Activated B cell treated with CpG ODN at 0.5 μM for 24 hours (primary cell): ENCODE measurements at regions not wholly inside any gene's neighbourhood (a gene's known extent, or its start where the extent isn't known, plus 50 kb on each side); places are given as distances from the start of the nearest gene placed in this dataset.

Experiments used
- ATAC-seq: fragments of 200-7000 bp; cut with Tn5 transposase; one replicate; pipeline ENCODE4 v1.10.0; 2021; ENCODE audit warnings: low read depth, mild to moderate bottlenecking, moderate library complexity
- CTCF ChIA-PET: fragments of 350-600 bp; sonication (Branson Sonifier 250); formaldehyde crosslinking; loops from one replicate; lab custom pipeline; 2021; ENCODE audit warnings: antibody characterized with exemption; lab: Charles Lee
- POLR2A ChIA-PET: fragments of 350-600 bp; sonication (Branson Sonifier 250); formaldehyde crosslinking; loops from one replicate; lab custom pipeline; 2021; ENCODE audit warnings: antibody characterized with exemption; lab: Charles Lee
- DNase-seq: peaks from one replicate; pipeline ENCODE4 v3.0.0; 2022
- H3K27ac Mint-ChIP-seq: one replicate; pipeline ENCODE4 v1.8.0; 2020; ENCODE audit warnings: mixed read lengths
- H3K27me3 Mint-ChIP-seq: one replicate; pipeline ENCODE4 v1.8.0; 2021; ENCODE audit warnings: mixed read lengths
- H3K36me3 Mint-ChIP-seq: one replicate; pipeline ENCODE4 v1.8.0; 2021; ENCODE audit warnings: low read depth, mixed read lengths
- H3K4me1 Mint-ChIP-seq: one replicate; pipeline ENCODE4 v1.8.0; 2021; ENCODE audit warnings: mixed read lengths
- H3K4me3 Mint-ChIP-seq: one replicate; pipeline ENCODE4 v1.8.0; 2020; ENCODE audit warnings: mild to moderate bottlenecking, mixed read lengths
- H3K9me3 Mint-ChIP-seq: one replicate; pipeline ENCODE4 v1.8.0; 2020; ENCODE audit warnings: mixed read lengths
- intact Hi-C: fragments of 100-400 bp; cut with micrococcal nuclease; formaldehyde crosslinking; loops from one replicate; pipeline ENCODE4 v1.15.1; 2024
- TF ChIP-seq, protein P1 (sequence below): fragments of 200-600 bp; IDR thresholded peaks from one replicate; pipeline ENCODE4 v1.8.0; 2022; ENCODE audit warnings: antibody characterized with exemption, mild to moderate bottlenecking

- peaks cover 12% of the 10 kb centered on the region for H3K9me3 Mint-ChIP-seq
These were observed 569.8 kb upstream of the LRRTM1 start for GRCh38 chr2:80874374-80874773.

GRCh38 chr2:80869858-80870438, 565.4 kb upstream of the LRRTM1 start:
- DNase-seq (no peak), ATAC-seq (no peak)
- no peak overlapping the region for H3K27ac Mint-ChIP-seq
- ChIA-PET CTCF (no interaction called here), POLR2A (no interaction called here)
- no peaks in the 10 kb centered on the region for H3K4me1 Mint-ChIP-seq
- intact Hi-C loops: no loop called here
- H3K9me3 Mint-ChIP-seq: peaks cover 4% of the 10 kb centered on the region
- no peak overlapping the region for H3K4me3 Mint-ChIP-seq
- TF ChIP-seq, protein P1, sequence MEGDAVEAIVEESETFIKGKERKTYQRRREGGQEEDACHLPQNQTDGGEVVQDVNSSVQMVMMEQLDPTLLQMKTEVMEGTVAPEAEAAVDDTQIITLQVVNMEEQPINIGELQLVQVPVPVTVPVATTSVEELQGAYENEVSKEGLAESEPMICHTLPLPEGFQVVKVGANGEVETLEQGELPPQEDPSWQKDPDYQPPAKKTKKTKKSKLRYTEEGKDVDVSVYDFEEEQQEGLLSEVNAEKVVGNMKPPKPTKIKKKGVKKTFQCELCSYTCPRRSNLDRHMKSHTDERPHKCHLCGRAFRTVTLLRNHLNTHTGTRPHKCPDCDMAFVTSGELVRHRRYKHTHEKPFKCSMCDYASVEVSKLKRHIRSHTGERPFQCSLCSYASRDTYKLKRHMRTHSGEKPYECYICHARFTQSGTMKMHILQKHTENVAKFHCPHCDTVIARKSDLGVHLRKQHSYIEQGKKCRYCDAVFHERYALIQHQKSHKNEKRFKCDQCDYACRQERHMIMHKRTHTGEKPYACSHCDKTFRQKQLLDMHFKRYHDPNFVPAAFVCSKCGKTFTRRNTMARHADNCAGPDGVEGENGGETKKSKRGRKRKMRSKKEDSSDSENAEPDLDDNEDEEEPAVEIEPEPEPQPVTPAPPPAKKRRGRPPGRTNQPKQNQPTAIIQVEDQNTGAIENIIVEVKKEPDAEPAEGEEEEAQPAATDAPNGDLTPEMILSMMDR: no peak
- H3K36me3 Mint-ChIP-seq: no peaks in the 10 kb centered on the region
- no peaks in the 10 kb centered on the region for H3K27me3 Mint-ChIP-seq

More at GRCh38 chr2:80874374-80874773, 569.8 kb upstream of the LRRTM1 start:
- intact Hi-C loops: no loop called here
- H3K4me1 Mint-ChIP-seq: no peaks in the 10 kb centered on the region
- H3K36me3 Mint-ChIP-seq: no peaks in the 10 kb centered on the region
- CTCF ChIA-PET: no interaction called here
- H3K4me3 Mint-ChIP-seq: no peak overlapping the region
- H3K27me3 Mint-ChIP-seq: no peaks in the 10 kb centered on the region
- POLR2A ChIA-PET: no interaction called here
- no peak for DNase-seq
- H3K27ac Mint-ChIP-seq: no peak overlapping the region
- TF ChIP-seq, protein P1: no peak
- ATAC-seq: no peak

DNA sequence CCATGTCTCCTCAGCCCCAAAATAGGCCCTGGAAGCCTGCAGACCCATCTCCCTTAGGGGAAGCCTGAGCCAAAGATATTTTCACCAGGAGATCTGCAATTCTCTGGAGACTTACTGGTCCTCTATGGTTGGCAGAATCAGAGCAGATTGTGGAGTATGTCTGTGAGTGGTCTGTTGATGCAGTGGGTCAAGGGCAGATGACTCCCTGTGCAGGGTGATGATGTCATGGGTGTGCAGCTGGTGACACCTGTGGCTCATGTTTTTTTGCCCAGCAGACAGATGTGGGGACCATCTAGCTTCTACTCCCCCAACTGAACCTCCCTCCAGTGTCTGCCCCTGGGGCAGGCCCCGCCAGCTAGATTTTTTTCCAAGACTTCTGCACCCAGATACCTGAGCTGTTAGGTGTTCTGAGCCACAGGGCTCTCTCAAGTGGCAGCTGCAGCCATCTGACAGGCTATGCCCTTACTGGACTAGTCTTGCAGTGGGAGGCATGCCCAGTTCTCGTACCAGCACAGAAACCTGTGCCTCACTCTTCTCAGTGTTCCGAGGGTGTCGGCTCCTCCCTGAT, 558.7 kb upstream of the LRRTM1 start:
- CTCF ChIA-PET: no interaction called here
- no peaks in the 10 kb centered on the region for H3K27me3 Mint-ChIP-seq
- DNase-seq (no peak), ATAC-seq (no peak)
- intact Hi-C loops: no loop called here
- no peaks in the 10 kb centered on the region for H3K36me3 Mint-ChIP-seq
- no peaks in the 10 kb centered on the region for H3K4me1 Mint-ChIP-seq
- TF ChIP-seq, protein P1: no peak
- peaks cover 3% of the 10 kb centered on the region for H3K9me3 Mint-ChIP-seq
- no peak overlapping the region for H3K4me3 Mint-ChIP-seq
- POLR2A ChIA-PET: no interaction called here
- no peak overlapping the region for H3K27ac Mint-ChIP-seq

DNA sequence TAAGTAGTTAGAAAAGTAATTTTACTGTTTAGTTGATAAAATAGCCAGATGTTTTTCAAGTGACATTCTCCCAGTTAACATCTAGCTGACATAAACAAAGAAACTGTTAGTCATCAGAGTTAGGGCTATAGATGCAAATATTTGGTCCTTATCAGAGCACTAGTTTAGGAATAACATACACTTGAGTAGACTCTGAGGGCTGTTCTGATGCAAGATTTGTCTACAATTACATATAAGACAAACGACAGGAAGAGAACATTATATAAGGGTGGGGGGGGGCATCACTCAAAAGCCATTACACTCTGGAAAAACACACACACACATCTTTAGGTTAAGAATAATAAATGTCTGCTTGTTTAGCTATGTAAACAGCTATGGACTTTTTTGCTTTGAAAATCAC, 554.4 kb upstream of the LRRTM1 start:
- intact Hi-C loops: no loop called here
- TF ChIP-seq, protein P1: no peak
- ChIA-PET POLR2A (no interaction called here), CTCF (no interaction called here)
- Mint-ChIP-seq H3K4me3 (no peak overlapping the region), H3K27ac (no peak overlapping the region), H3K4me1 (no peaks in the 10 kb centered on the region), H3K27me3 (no peaks in the 10 kb centered on the region), H3K36me3 (no peaks in the 10 kb centered on the region), H3K9me3 (peaks cover 3% of the 10 kb centered on the region)
- DNase-seq: no peak
- ATAC-seq: no peak

GRCh38 chr2:80856227-80856626, 551.7 kb upstream of the LRRTM1 start:
- Mint-ChIP-seq H3K4me3 (no peak overlapping the region), H3K36me3 (no peaks in the 10 kb centered on the region), H3K27ac (no peak overlapping the region), H3K27me3 (no peaks in the 10 kb centered on the region), H3K4me1 (no peaks in the 10 kb centered on the region), H3K9me3 (peaks cover 2% of the 10 kb centered on the region)
- DNase-seq: no peak
- ATAC-seq: no peak
- intact Hi-C loops: no loop called here
- ChIA-PET CTCF (no interaction called here), POLR2A (no interaction called here)
- TF ChIP-seq, protein P1: no peak
